ENCODE measurements at regions not wholly inside any gene's neighbourhood (a gene's known extent, or its start where the extent isn't known, plus 50 kb on each side); places are given as distances from the start of the nearest gene placed in this dataset.
"Not testable (repeated sequence)": the region's sequence is repeated elsewhere in the genome, so short reads cannot be mapped to it uniquely, and the experiment has no call there.

DNA sequence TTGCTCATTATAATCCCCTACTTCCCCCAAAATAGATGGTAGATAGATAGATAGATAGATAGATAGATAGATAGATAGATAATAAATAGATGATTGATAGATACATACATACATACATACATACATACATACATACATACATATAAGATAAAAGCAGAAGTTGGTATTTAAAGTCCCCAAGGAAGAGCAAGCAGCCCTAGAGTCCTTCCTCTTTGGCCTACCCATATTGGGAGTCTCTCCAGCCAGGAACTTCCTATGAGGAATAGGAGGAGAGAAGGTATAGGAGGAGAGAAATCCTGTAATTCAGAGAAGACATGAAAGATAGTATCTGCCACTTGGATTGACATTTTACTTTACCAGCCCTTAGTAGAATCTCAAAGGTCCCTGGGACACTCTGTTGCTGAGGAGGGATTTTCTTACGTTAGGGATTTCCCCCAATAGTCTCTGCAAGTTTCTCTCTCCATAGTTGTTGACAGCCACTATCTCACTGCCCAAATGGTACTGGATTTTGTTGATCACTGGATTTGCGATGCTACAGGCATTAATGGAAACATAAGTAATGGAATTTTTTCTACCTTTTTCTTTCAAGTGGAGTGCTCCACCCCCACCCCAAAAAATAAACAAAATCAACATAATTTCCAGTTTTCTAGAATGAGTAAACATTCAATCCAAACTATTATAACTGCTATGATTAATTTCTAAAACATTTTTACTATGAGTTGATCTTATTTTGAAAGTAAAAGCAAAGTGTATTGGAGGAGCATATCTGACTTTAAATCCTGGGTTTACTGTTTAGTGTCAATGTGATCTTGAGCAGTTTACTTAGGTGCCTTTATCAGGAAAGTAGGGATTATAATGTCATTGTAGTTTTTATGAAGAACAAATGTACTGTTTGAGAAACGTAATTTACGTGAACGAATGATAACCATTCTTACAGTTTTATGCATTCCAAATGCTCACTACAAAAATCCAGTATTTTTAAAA lies 93.2 kb upstream of the TNFSF4 start:
- DNase-seq (ENCODE audit: low read depth): no peak

DNA sequence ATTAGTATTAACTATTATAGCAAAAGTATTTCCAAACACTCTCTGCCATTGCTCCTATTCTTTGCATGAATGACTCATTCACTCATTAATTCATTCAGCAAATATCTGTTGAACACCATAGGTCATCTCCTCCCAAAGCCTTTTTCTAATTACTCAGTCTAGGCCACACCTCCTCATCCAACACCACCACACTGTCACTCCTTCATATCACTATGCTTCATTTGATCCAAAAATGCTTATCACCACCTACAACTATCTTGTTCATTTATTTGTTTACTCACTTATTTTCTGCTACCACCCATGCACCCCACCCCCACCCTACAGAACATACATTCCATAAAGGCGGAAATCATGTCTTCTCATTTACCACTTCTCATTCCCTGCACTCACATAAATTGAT lies 94.4 kb upstream of the TNFSF4 start:
- DNase-seq (ENCODE audit: low read depth): no peak

DNA sequence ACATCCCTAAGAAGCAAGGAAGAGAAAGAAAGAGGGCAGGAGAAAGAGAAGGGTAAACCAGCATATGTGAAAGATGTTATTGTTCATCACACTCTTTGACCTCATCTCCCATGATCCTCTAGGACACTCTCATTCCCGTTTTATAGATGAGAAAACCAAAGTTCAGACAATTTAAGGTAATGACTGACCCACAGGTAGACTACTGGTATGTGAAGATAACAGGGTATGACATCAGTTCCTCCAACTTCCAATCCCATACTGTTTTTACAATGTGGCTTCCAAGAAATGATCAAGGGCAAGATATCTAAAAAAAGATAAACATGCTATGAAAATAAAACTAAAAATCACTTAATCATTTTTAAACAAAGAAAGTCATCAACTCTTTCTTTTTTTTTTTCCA lies 95.2 kb upstream of the TNFSF4 start:
- DNase-seq (ENCODE audit: low read depth): no peak

DNA sequence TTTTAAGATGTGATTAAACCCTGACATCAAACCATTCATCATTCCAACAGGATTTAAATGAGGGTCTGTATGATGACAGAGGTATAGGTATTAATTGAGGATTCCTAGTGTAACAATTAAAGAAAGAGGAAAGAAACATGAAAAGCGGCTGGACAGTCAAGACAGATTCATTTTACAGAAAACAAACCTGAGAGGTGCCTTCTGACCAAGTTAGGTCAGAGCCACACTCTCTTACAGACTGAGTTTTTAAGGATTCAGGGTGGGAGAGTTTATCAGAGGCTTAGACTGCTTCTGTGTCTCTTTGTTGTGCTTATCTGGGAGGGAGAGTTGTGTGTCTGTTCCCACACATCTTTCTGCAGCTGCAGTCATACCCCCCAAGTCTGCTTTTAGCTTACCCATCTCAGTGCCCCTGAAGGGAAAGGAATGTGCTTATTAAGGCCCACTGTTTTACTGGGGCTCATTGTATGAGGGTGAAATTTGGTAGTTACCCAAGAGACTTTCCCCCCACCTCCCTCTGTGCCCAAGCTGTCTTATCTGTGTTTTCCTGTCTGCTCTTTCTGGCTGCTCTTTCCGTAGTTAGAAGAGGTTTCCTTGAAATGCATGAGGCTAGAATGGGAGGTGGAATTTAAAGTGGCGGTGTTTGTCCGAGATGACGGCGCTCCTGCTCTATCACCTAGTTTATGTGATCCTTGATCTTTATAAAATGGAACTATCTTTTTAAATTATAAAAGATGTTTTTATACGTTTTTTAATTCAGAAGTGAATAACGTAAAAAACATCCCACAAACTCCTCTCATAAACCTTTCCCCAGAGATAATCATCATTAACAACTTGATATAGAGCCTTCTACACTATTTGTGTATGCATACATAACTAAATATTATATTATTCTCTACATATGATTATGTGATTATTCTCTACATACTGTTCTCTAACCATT lies 96.0 kb upstream of the TNFSF4 start:
- DNase-seq (ENCODE audit: low read depth): no peak

DNA sequence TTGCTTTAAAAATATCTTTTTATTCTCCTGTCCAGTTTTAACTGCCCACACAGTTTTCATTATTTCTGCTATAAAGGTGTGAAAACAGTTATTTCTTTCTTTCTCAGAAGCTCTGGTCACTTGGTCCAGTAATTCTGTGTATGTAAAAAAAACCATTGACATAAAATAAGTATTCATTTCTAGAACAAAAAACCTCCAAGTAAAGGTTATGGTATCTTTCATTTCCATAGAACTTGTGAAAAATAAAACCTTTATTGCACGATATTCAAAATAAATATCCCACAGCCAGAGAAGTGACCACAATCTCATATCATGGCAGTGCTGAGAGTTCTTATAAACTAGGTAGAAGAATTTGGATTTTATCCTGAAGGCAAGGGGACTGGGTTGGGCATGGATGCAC lies 96.9 kb upstream of the TNFSF4 start:
- no peak for DNase-seq (ENCODE audit: low read depth)

DNA sequence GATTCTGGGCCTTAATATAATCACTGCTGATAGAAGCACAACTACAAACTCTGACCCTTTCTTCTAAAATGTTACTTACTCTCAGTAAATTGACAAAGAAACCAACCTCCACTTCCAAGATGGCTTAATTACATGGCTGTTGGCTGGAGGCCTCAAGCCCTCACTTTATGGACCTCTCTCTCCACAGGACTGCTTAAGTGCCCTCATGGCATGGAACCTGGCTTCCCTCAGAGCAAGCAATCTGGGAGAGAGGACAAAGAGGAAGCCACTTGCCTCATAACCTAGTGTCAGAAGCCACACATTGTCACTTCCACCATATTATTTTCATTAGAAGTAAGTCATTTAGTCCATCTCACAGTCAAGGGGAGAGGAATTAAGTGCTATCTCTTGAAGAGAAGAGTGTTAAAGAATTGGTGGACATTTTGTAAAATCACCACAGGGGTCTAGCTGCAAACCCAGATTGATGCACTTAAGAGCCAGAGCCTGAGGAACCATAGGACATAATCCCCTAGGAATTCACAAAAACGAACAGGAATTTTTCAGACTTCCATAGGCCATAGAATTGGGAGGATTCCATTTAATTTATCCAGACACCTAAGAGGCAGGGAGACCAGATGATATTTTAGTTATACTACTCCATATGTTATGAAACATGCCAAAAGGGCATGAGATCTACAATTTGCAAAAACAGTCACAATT lies 97.5 kb upstream of the TNFSF4 start:
- DNase-seq (ENCODE audit: low read depth): no peak

DNA sequence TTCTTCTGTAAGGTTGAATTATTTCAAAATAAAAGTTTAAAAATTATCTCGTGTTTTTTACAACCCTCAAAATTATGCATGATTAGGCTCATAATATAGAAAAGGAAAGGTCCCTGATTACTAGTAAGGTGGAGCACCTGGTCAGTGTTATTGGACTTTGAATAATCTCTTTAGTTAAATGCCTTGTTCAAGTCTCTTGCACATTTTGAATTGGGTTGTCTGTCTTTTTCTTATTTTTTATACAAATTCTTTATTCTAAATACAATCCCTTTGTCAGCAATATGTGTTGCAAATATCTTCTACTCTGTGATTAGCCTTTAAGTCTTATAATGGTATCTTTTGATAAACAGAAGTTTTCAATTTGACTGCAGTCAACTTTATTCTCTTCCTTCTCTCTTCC lies 100.7 kb upstream of the TNFSF4 start:
- DNase-seq (ENCODE audit: low read depth): no peak

DNA sequence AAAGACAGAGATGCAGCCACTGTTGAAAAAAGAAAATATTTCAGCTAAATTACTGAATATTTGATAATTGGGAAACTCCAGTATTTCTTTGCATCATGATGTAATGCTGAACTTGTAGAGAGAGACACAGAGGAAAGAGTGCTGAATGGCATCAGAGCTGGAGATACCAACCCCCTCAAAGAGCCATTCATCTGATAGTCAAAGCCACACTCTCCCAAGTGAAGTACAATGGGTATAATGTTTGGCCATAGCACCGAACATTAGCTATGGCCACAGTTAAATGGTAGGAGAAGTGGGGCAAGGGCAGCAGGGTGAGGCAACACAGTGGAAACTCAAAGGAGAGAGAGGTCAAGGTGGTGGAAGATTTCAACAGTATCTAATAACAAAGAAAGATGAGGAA lies 107.5 kb upstream of the TNFSF4 start:
- no peak for DNase-seq (ENCODE audit: low read depth)

DNA sequence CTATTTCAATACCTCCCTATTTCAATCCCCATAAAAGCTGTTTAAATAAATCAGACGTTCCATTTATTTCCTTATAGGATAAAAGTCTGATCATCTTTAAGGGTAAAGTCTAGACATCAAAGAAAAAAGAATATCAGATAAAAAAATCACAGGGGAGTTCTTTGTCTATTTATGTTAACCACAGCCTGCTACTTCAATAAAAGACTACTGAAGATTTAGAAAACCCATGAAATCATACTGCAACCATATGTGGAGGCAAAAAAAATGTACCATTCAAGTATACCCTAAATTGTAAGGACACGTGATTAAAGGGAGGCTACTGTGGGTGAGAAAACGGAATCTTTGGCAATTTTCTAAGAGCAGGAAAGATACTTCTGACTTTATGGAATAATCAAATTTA lies 108.2 kb upstream of the TNFSF4 start:
- no peak for DNase-seq (ENCODE audit: low read depth)

DNA sequence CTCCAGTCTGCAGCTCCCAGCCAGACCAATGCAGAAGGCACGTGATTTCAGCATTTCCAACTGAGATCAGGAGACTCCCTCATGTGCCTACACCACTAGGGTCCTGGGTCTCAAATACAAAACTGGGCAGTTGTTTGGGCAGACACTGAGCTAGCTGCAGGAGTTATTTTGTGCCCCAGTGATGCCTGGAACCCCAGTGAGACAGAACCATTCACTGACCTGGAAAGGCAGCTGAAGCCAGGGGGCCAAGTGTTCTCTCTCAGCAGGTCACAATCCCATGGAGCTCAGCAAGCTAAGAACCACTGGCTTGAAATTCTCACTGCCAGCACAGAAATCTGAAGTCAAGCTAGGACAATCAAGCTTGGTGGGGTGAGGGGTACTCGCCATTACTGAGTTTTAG lies 111.7 kb upstream of the TNFSF4 start:
- no peak for DNase-seq (ENCODE audit: low read depth)

DNA sequence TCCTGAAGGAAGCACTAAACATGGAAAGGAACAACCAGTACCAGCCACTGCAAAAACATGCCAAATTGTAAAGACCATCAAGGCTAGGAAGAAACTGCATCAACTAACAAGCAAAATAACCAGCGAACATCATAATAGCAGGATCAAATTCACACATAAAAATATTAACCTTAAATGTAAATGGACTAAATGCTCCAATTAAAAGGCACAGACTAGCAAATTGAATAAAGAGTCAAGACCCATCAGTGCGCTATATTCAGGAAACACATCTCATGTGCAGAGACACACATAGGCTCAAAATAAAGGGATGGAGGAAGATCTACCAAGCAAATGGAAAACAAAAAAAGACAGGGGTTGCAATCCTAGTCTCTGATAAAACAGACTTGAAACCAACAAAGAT lies 117.2 kb upstream of the TNFSF4 start:
- DNase-seq (ENCODE audit: low read depth): not testable (repeated sequence)

DNA sequence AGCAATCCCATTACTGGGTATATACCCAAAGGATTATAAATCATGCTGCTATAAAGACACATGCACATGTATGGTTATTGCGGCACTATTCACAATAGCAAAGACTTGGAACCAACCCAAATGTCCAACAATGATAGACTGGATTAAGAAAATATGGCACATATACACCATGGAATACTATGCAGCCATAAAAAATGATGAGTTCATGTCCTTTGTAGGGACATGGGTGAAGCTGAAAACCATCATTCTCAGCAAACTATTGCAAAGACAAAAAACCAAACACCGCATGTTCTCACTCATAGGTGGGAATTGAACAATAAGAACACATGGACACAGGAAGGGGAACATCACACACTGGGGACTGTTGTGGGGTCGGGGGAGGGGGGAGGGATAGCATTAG lies 120.9 kb upstream of the TNFSF4 start:
- not testable (repeated sequence) for DNase-seq (ENCODE audit: low read depth)

DNA sequence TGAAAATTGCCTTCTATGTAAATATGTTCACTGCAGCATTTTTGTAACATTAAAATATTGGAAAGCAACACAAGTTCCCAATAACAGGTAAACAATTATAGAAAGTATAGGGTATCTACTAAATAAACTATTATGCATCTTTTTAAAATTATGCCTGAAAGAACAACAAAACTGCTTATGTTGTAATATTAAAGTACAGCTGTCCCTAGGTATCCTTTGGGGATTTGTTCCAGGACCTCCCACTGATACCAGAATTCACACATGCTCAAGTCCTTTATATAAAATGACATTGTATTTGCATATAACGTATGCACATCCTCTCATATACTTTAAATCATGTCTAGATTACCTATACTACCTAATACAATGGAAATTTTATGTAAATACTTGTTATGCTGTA lies 121.8 kb upstream of the TNFSF4 start:
- no peak for DNase-seq (ENCODE audit: low read depth)

DNA sequence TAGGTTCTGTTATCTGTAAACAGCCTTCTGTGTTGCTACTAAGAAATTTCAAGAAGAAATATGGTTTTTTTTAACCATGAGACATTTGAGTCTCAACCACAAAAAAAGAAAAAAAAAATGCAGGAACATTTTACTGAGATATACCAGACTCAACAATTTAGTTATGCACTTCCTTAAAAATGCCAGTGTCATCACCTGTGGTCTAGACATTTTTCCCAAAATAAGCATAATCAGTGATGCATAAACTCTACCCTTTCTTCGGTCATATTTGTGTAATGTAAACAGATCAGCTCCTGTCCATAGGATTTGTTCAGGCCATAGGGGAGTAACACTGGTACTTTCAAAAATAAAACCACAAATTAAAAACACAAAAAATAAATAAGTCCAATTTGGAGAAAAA lies 122.6 kb upstream of the TNFSF4 start:
- DNase-seq (ENCODE audit: low read depth): no peak

DNA sequence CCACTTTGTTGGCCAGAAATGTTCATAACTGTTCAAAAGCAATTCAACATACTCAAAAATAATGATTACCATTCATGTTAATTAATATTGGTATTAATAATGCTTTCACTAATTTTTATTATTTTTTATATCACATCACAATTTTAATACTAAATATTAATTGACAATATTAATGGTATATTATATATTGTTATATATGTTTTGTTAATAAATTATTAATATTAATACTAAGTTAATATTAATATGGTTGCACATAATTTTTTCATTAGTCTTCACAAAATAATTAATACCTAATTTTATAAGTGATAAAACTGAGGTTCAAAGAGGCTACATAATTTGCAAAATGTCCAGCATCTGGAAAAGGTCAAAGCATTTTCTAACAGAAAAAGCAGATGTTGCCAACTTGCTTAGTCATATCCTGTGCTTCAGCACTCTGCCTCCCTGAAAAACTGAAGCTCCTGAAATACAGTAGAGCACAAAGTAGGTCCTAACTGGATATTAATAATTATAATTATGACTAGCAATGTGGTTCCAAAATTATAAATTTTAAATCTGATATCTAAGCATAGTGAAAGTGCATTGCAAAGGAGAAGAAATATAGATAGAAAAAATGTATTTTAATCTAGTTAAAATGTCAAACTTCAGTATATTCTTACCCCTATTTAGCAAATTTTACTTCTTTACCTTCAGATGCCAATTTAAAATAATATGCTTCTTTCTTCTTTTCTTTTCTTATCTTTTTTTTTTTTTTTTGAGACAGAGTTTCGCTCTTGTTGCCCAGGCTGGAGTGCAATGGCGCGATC lies 123.2 kb upstream of the TNFSF4 start:
- DNase-seq (ENCODE audit: low read depth): peak; percentile 47

DNA sequence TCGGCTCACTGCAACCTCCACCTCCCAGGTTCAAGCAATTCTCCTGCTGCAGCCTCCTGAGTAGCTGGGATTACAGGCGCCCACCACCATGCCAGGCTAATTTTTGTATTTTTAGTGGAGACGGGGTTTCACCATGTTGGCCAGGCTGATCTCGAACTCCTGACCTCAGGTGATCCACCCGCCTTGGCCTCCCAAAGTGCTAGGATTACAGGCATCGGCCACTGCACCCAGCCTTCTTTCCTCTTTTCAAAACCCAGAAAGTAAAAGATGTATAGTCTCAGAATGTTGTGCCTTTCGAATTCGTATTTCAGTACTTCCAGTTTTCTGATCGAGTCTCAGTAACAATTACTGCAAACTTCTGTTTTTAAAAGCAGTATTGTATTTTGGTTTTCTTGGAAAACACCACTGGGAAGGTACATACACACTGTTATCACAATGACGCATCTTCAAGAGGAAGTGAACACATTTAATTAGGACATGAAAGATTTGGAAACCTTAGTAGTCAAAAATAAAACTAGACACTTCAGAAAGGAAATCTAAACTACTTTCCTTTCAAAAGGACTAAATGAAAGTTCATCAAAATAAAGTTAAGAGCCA lies 123.9 kb upstream of the TNFSF4 start:
- DNase-seq (ENCODE audit: low read depth): not testable (repeated sequence)

DNA sequence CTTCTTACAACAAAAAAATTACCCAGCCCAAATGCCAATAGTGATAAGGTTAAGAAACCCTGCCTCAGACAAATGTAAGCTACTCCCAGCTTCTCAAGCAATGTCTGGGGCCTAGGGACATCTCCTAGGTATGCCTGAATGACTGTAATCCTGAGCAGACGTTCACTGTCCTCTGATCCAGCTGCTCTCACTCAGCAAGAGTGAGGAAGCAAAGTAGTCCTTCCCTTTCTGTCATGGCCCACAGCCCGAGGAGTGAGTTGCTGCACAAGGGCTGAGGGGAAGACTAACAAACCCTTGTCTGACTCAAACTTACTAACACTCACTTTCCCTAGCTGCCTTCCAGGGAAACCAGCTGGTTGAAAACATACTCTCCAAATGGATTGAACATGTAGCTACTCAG lies 124.9 kb upstream of the TNFSF4 start:
- DNase-seq (ENCODE audit: low read depth): no peak

DNA sequence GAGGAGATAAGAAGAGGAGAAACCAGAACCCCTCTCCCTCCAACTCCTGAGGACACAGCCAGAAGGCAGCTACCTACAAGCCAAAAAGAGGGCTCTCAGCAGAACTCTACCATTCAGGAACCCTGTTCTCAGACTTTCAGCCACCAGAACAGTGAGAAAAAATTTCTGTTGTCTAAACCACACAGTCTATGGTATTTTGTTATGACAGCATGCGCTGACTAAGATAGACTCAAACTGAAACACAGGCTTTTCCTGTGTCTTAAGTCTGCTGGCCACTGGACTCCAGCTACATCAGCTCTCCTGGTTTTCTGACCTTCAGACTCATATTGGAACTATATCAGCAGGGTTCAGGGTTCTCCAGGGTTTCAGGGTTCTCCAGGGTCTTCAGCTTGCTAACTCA lies 126.5 kb upstream of the TNFSF4 start:
- DNase-seq (ENCODE audit: low read depth): no peak

DNA sequence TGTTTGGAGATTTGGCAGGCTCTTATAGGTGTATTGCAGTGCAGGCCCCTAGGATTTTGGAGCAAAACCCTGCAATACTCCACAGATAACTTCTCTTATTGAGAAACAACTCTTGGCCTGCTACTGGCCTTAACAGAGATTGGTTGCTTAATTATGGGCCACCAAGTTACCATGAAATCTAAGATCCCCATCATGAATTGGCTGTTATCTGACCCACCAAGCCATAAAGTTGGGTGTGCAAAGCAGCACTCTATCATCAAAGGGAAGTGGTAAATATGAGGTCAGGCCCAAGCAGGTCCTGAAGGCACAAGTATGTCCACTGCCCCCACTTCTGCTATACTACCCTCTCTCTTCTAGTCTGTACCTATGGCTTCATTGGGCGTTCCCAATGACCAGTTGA lies 130.0 kb upstream of the TNFSF4 start:
- no peak for DNase-seq (ENCODE audit: low read depth)

DNA sequence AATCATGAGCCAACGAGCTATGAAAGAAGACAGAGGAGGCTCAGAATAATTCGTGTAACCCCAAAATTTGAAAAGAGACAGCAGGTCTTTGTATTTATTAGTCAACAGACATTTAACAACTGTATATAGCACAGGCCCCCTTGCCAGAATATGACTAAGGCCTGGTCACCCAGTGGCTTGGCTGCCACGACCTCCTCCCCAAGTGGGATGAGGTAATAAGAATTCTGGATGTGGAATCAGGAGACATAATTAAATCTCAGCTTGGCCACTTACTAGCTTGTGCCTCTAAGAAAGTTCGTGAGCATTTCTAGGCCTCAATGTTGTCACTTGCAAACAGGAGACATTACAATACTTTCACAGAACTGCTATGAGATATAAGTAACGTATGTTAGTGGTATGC lies 134.2 kb upstream of the TNFSF4 start:
- peak; percentile 10 for DNase-seq (ENCODE audit: low read depth)

DNA sequence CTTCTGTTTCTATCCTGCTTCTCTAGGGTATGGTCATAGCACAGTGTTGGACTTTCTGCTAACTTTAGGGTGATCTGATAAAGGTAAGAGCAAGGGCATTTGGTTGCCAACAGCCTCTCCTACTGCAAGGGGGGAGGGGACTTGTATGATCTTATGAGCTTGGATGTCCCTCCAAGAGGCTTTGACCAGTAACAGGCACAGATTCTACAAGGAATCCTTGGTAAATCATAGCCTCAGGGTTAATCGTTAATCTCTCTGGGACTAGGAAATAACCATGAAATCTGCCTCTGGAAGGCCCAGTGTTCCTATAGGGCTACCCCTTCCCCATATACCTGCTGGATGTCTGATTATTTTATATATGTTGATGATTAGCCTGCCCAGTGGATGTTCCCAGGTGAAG lies 134.8 kb upstream of the TNFSF4 start:
- DNase-seq (ENCODE audit: low read depth): no peak

All from fibroblast of the conjunctiva (primary cell).